ENCODE measurements at regions not wholly inside any gene's neighbourhood (a gene's known extent, or its start where the extent isn't known, plus 50 kb on each side); places are given as distances from the start of the nearest gene placed in this dataset.

DNA sequence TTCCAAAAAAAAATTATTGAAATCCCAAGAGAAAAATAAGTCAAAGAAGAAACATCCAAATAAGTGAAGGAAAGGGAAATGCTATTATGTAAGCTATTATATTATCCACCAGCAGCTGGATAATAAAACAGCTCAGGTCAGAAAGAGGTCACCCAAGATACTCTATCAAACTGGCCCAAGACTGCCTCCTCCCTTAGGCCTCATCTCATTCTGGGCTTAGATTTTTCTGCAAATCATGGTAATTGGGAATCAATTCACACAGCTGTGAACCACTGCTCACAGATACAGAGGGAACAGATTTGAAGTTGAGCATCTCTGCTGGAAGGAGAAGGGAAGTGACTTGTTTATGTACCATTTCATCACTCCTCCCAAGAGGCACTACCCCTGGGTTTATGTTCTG lies 294.6 kb upstream of the DPPA4 start:
- TF ChIP-seq EZH2 (IDR thresholded peaks at IDR 0.05; ENCODE audit: low read length, unreplicated experiment), result no peak
- TF ChIP-seq, protein P1, sequence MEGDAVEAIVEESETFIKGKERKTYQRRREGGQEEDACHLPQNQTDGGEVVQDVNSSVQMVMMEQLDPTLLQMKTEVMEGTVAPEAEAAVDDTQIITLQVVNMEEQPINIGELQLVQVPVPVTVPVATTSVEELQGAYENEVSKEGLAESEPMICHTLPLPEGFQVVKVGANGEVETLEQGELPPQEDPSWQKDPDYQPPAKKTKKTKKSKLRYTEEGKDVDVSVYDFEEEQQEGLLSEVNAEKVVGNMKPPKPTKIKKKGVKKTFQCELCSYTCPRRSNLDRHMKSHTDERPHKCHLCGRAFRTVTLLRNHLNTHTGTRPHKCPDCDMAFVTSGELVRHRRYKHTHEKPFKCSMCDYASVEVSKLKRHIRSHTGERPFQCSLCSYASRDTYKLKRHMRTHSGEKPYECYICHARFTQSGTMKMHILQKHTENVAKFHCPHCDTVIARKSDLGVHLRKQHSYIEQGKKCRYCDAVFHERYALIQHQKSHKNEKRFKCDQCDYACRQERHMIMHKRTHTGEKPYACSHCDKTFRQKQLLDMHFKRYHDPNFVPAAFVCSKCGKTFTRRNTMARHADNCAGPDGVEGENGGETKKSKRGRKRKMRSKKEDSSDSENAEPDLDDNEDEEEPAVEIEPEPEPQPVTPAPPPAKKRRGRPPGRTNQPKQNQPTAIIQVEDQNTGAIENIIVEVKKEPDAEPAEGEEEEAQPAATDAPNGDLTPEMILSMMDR (conservative IDR thresholded peaks at IDR 0.05; ENCODE audit: low read depth, low read length), result no peak

Measured in PC-3 (cell line).